ENCODE measurements at regions not wholly inside any gene's neighbourhood (a gene's known extent, or its start where the extent isn't known, plus 50 kb on each side); places are given as distances from the start of the nearest gene placed in this dataset.

DNA sequence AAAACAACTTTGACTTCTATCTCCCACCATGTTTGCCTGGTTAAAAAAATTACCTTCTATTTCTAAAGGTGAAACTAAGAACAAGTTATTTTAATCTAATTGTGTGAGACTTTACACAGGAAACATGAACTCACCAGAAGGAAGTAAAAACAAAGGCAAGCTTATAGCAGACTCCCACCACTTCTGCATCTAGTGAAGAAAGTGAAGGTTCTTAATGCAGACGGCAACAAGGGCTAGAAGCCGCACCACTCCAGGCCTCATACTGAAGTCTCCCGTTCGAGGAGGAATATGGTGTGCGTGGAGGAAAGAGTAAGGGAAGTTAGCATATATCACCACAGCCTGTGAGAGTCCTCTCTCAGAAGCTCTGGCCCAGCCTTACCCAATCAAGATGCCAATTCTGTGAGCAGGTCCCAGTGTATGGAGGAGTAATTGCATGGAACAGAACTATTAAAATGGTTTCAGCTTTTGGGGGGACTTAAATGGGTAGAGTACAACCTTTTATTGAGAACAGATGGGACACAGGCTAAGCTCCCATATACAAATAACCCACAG is 958.7 kb downstream of the BCL11A start:
- 0 out of 2 replicates have a peak overlapping the region, but pooled peaks have one; percentile 5 for H2AFZ ChIP-seq (ENCODE audit: low read length)
- 99% methylated on average over 5 of the region's 5 CpGs; no CpG with 5 or more reads in 1 of the 2 experiments for WGBS, 2 experiments (ENCODE audit: extremely low coverage in 1 of 2, insufficient coverage in 1 of 2, insufficient read length in 1 of 2, insufficient replicate concordance in 2 of 2, low coverage in 1 of 2, low lambda C conversion rate in 2 of 2, missing lambda C conversion rate in 1 of 2)

More for the DNA sequence above, 958.7 kb downstream of the BCL11A start:
- H2BK20ac ChIP-seq (ENCODE audit: low read length) = no peak overlapping the region
- H2AK5ac ChIP-seq (ENCODE audit: low read depth, low read length) = no peak overlapping the region
- POLR2A ChIA-PET (ENCODE audit: partially characterized antibody) = no interaction called here
- no peak overlapping the region for H4K91ac ChIP-seq (replicated peaks; ENCODE audit: insufficient read length, low read length)
- no peak for TF ChIP-seq HDAC6 (IDR thresholded peaks at IDR 0.05; ENCODE audit: low read depth, low read length)
- H3K27me3 ChIP-seq (replicated peaks in 1 of 4; ENCODE audit: control insufficient read depth in 3 of 4, extremely low read depth in 1 of 4, insufficient read depth in 3 of 4, low read length in 3 of 4) = no peaks in the 10 kb centered on the region
- no peak overlapping the region for H3K18ac ChIP-seq (ENCODE audit: extremely low read depth, low read length)
- H2BK5ac ChIP-seq (ENCODE audit: low read depth, low read length) = no peak overlapping the region
- DNase-seq (ENCODE audit: low read depth in 1 of 2, low spot score in 2 of 2) (no peak), FAIRE-seq (no peak)
- H3K79me2 ChIP-seq (ENCODE audit: control insufficient read depth in 1 of 2, insufficient read depth in 2 of 2, low read length in 2 of 2) = no peaks in the 10 kb centered on the region
- H3K14ac ChIP-seq (ENCODE audit: insufficient read length) = no peak overlapping the region
- no peak overlapping the region for H3K9ac ChIP-seq (replicated peaks in 1 of 4; ENCODE audit: extremely low read depth in 1 of 4, low read depth in 3 of 4, low read length in 3 of 4)
- CTCF ChIA-PET (ENCODE audit: partially characterized antibody) = interaction anchor here (3.3 kb wide), 1 partner anchor 10 kb away, joined by 17 read pairs; no protein-coding TSS in a partner anchor
- H3K4me1 ChIP-seq (replicated peaks in 1 of 4; ENCODE audit: control insufficient read depth in 3 of 4, insufficient read depth in 4 of 4, low read length in 3 of 4) = no peaks in the 10 kb centered on the region
- no peak overlapping the region for H4K5ac ChIP-seq (ENCODE audit: insufficient read length, low read depth, low read length)
- H3K4ac ChIP-seq (replicated peaks; ENCODE audit: insufficient read length, low read depth, low read length) = no peak overlapping the region
- no peak overlapping the region for H3K27ac ChIP-seq (ENCODE audit: low read depth, low read length)
- H3K9me3 ChIP-seq (ENCODE audit: insufficient read depth in 2 of 2, low read depth in 1 of 2, low read length in 1 of 2) = no peaks in the 10 kb centered on the region
- H3K36me3 ChIP-seq (ENCODE audit: control insufficient read depth in 2 of 4, insufficient read depth in 4 of 4, low read length in 3 of 4) = no peaks in the 10 kb centered on the region
- no peaks in the 10 kb centered on the region for H3K79me1 ChIP-seq (ENCODE audit: low read depth, low read length)
- H3K56ac ChIP-seq (replicated peaks; ENCODE audit: insufficient read length, low read depth, low read length) = no peak overlapping the region
- H4K8ac ChIP-seq (ENCODE audit: extremely low read depth, insufficient read depth, low read length) = no peak overlapping the region
- H2BK120ac ChIP-seq (replicated peaks; ENCODE audit: low read depth, low read length) = no peak overlapping the region
- no peak overlapping the region for H3K4me3 ChIP-seq (ENCODE audit: extremely low read depth in 1 of 4, insufficient read depth in 2 of 4, low read depth in 3 of 4, low read length in 4 of 4)
- H3K4me2 ChIP-seq (ENCODE audit: insufficient read depth in 1 of 2, low read depth in 2 of 2, low read length in 2 of 2) = no peak overlapping the region
- H4K20me1 ChIP-seq (replicated peaks in 1 of 2; ENCODE audit: control insufficient read depth in 1 of 2, insufficient read depth in 2 of 2, low read length in 2 of 2) = no peaks in the 10 kb centered on the region
- no peak overlapping the region for H2BK12ac ChIP-seq (ENCODE audit: low read depth, low read length)
- no peak overlapping the region for H2BK15ac ChIP-seq (ENCODE audit: low read length)
- H3K23ac ChIP-seq (ENCODE audit: insufficient read length) = no peak overlapping the region
- no peaks in the 10 kb centered on the region for H3K23me2 ChIP-seq (ENCODE audit: low read depth, low read length)
